Glutamatergic neuron (in vitro differentiated cells): ENCODE measurements at regions not wholly inside any gene's neighbourhood (a gene's known extent, or its start where the extent isn't known, plus 50 kb on each side); places are given as distances from the start of the nearest gene placed in this dataset.

Source experiments
- DNase-seq: peaks from one replicate; pipeline ENCODE4 v3.0.0; 2022
- H3K27ac Mint-ChIP-seq: one replicate; pipeline ENCODE4 v1.8.0; 2020; ENCODE audit warnings: mild to moderate bottlenecking, mixed read lengths, inconsistent platforms; ENCODE audit not compliant: unreplicated experiment
- H3K27me3 Mint-ChIP-seq: one replicate; pipeline ENCODE4 v1.8.0; 2020; ENCODE audit warnings: mild to moderate bottlenecking, moderate library complexity, mixed read lengths, inconsistent platforms; ENCODE audit not compliant: unreplicated experiment
- H3K36me3 Mint-ChIP-seq: one replicate; pipeline ENCODE4 v1.8.0; 2020; ENCODE audit warnings: mild to moderate bottlenecking, mixed read lengths, inconsistent platforms; ENCODE audit not compliant: unreplicated experiment
- H3K4me1 Mint-ChIP-seq: one replicate; pipeline ENCODE4 v1.8.0; 2020; ENCODE audit warnings: mild to moderate bottlenecking, low read depth, mixed read lengths, inconsistent platforms; ENCODE audit not compliant: unreplicated experiment
- H3K4me3 Mint-ChIP-seq: one replicate; pipeline ENCODE4 v1.8.0; 2020; ENCODE audit warnings: mild to moderate bottlenecking, mixed read lengths, inconsistent platforms; ENCODE audit not compliant: unreplicated experiment
- H3K9me3 Mint-ChIP-seq: one replicate; pipeline ENCODE4 v1.8.0; 2020; ENCODE audit warnings: mild to moderate bottlenecking, moderate library complexity, mixed read lengths, inconsistent platforms; ENCODE audit not compliant: unreplicated experiment
- TF ChIP-seq, protein P1 (sequence below): fragments of 200-600 bp; sonication (generic); IDR thresholded peaks from one replicate; pipeline ENCODE4 v1.5.0; 2021; ENCODE audit not compliant: partially characterized antibody, unreplicated experiment

GRCh38 chr15:39099524-39099923 is 481.4 kb upstream of the THBS1 start:
- Mint-ChIP-seq H3K36me3 (no peaks in the 10 kb centered on the region), H3K4me3 (no peak overlapping the region), H3K27me3 (no peaks in the 10 kb centered on the region), H3K27ac (no peak overlapping the region), H3K4me1 (peaks cover 3% of the 10 kb centered on the region), H3K9me3 (no peaks in the 10 kb centered on the region)
- TF ChIP-seq, protein P1, sequence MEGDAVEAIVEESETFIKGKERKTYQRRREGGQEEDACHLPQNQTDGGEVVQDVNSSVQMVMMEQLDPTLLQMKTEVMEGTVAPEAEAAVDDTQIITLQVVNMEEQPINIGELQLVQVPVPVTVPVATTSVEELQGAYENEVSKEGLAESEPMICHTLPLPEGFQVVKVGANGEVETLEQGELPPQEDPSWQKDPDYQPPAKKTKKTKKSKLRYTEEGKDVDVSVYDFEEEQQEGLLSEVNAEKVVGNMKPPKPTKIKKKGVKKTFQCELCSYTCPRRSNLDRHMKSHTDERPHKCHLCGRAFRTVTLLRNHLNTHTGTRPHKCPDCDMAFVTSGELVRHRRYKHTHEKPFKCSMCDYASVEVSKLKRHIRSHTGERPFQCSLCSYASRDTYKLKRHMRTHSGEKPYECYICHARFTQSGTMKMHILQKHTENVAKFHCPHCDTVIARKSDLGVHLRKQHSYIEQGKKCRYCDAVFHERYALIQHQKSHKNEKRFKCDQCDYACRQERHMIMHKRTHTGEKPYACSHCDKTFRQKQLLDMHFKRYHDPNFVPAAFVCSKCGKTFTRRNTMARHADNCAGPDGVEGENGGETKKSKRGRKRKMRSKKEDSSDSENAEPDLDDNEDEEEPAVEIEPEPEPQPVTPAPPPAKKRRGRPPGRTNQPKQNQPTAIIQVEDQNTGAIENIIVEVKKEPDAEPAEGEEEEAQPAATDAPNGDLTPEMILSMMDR: no peak
- no peak for DNase-seq

DNA sequence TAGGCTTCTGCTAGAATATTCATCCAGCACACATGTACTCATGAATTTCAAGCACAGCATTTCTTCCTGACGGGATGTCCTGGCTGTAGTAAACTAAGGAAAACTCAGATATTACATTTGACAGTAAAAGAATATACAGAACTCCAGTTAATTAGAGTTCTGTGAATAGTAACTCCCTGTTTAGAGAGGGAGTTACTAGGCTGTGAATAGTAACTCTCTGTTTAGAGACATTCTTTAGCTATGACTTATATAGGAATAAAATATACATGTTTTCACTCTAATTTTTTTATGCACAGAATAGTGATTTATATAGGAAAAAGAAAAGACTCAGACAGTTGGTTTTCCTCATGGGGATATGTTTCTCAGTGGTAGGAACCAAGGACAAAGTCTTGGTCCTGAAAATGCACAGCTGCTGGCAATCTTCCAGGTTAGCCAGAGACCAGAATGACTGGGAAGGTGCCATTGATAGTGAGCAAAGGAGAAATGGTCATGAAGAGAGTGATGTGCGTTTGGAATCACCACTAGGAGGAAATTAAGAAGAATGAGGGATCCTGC is 480.7 kb upstream of the THBS1 start:
- no peak for DNase-seq
- H3K9me3 Mint-ChIP-seq: no peaks in the 10 kb centered on the region
- no peaks in the 10 kb centered on the region for H3K36me3 Mint-ChIP-seq
- H3K27ac Mint-ChIP-seq: no peak overlapping the region
- TF ChIP-seq, protein P1: no peak
- no peak overlapping the region for H3K4me3 Mint-ChIP-seq
- H3K4me1 Mint-ChIP-seq: peaks cover 1% of the 10 kb centered on the region
- no peaks in the 10 kb centered on the region for H3K27me3 Mint-ChIP-seq

GRCh38 chr15:39102431-39102830 is 478.4 kb upstream of the THBS1 start:
- no peaks in the 10 kb centered on the region for H3K27me3 Mint-ChIP-seq
- H3K4me3 Mint-ChIP-seq: no peak overlapping the region
- H3K9me3 Mint-ChIP-seq: no peaks in the 10 kb centered on the region
- no peak for DNase-seq
- no peak overlapping the region for H3K27ac Mint-ChIP-seq
- TF ChIP-seq, protein P1: no peak
- no peaks in the 10 kb centered on the region for H3K36me3 Mint-ChIP-seq
- H3K4me1 Mint-ChIP-seq: no peaks in the 10 kb centered on the region

- Mint-ChIP-seq H3K9me3 (no peaks in the 10 kb centered on the region), H3K27me3 (no peaks in the 10 kb centered on the region), H3K4me1 (no peaks in the 10 kb centered on the region), H3K27ac (no peak overlapping the region), H3K36me3 (no peaks in the 10 kb centered on the region), H3K4me3 (no peak overlapping the region)
- TF ChIP-seq, protein P1: no peak
- DNase-seq: no peak
Observed at GRCh38 chr15:39106950-39107349, 473.9 kb upstream of the THBS1 start.

DNA sequence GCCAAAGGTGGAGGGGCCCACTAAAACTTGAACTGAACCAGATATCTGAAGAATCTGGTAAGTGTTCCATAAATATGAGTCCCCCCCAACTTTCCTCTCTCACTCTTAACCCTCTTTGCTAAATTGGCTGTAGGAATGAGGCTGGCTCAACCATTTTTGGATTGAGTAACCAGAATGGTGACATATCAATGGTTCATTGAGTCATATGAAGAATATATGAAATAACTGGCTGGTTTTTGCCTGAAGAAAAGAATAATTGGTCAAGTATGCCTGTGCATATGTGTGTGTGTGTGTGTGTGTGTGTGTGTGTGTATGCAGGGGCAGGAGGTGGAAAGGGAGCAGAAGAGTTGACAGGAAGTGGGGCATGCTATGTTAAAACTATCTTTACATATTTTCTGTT is 472.9 kb upstream of the THBS1 start:
- H3K36me3 Mint-ChIP-seq: no peaks in the 10 kb centered on the region
- TF ChIP-seq, protein P1: no peak
- no peaks in the 10 kb centered on the region for H3K9me3 Mint-ChIP-seq
- DNase-seq: no peak
- H3K27ac Mint-ChIP-seq: no peak overlapping the region
- H3K27me3 Mint-ChIP-seq: no peaks in the 10 kb centered on the region
- H3K4me1 Mint-ChIP-seq: no peaks in the 10 kb centered on the region
- H3K4me3 Mint-ChIP-seq: no peak overlapping the region
